GM10266 (cell line): ENCODE measurements at regions not wholly inside any gene's neighbourhood (a gene's known extent, or its start where the extent isn't known, plus 50 kb on each side); places are given as distances from the start of the nearest gene placed in this dataset.

Experiments used
- DNase-seq: peaks from one replicate; pipeline ENCODE4 v3.0.0; 2012; ENCODE audit errors: extremely low spot score
- TF ChIP-seq, protein P1 (sequence below): IDR thresholded peaks from 2 replicates; pipeline ENCODE4 v1.5.1; 2012; ENCODE audit warnings: mild to moderate bottlenecking, low read depth; ENCODE audit not compliant: control insufficient read depth, insufficient read depth; ENCODE audit errors: missing control alignments

- TF ChIP-seq, protein P1, sequence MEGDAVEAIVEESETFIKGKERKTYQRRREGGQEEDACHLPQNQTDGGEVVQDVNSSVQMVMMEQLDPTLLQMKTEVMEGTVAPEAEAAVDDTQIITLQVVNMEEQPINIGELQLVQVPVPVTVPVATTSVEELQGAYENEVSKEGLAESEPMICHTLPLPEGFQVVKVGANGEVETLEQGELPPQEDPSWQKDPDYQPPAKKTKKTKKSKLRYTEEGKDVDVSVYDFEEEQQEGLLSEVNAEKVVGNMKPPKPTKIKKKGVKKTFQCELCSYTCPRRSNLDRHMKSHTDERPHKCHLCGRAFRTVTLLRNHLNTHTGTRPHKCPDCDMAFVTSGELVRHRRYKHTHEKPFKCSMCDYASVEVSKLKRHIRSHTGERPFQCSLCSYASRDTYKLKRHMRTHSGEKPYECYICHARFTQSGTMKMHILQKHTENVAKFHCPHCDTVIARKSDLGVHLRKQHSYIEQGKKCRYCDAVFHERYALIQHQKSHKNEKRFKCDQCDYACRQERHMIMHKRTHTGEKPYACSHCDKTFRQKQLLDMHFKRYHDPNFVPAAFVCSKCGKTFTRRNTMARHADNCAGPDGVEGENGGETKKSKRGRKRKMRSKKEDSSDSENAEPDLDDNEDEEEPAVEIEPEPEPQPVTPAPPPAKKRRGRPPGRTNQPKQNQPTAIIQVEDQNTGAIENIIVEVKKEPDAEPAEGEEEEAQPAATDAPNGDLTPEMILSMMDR: no peak
- no peak for DNase-seq
These were observed 301.6 kb upstream of the C11orf87 start for GRCh38 chr11:109120341-109120740.

DNA sequence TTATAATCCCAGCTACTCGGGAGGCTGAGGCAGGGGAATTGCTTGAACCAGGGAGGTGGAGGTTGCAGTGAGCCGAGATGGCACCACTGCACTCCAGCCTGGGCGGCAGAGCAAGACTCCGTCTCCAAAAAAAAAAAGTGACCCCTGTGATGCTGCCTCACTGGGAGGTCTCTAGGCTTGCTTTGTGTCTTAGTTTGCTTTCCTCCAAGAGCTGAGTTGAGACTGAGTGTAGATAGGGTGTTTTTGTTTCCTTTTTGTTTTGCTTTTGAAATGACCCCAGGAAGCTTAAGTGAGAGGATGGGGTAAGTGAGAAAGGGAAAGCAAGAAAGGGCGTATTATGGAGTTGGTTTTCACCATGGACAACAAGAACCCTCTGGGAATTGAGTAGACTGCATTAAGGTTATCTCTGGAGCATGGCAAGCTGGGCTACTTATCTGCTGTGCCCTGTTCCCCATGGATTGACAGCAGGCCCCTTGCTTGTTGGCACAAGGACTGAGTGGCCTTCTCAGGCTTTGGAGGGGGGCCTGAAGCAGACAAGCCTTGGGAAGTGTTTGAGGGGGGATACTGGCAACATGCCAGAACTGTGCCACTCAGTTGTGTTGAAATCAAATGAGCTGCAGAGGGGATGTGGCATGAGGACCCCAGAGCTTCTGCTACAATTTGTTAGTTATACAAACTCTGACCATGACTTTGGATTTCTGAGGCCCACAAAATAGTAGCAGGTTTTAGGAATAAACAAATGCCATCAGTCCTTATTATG is 300.6 kb upstream of the C11orf87 start:
- TF ChIP-seq, protein P1: no peak
- no peak for DNase-seq

DNA sequence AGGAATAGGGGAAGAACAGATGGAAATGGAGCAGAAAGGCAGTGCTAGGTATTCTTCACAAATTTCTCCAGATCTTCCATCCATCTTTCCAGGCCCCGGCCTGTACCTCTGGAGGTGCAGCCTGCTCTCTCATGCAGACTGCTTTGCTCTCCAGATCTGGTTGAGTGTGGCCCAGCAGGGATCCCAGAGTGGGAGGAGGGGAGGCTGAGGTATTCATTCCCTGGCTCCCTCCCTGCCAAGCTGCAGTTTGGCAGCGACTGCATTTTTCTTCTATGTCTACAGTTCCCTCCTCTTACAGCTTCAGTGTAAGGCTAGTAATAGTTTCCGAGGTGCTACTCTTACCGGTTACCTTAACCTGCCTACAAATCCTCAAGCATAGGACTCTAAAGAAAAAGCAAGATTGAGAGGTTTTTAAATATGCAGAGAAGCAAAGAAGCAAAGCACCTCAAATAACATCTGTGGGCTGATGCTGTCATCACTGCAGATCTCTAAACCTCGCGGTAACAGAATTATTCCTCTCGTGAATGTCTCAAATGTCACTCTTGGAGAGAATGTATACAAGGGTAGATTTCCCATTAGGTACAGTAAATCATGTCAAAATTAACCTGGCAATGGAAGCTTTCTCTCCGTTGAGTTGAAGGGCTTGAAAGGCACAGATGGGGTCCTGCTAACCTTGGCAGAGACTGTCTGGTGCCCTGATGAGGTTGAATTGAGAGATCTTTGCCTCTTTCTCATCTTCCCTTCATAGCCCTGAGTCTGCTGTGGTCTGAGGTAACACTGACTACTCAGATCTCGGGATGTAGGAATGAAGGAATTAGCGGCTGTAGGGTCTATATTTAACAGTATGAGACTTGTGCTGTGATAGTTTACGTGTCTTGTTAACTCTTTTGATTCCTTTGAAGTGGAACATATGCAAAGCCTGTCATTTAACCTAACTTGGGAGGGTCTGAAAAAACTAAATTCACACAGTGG is 297.9 kb upstream of the C11orf87 start:
- no peak for DNase-seq
- TF ChIP-seq, protein P1: no peak

DNA sequence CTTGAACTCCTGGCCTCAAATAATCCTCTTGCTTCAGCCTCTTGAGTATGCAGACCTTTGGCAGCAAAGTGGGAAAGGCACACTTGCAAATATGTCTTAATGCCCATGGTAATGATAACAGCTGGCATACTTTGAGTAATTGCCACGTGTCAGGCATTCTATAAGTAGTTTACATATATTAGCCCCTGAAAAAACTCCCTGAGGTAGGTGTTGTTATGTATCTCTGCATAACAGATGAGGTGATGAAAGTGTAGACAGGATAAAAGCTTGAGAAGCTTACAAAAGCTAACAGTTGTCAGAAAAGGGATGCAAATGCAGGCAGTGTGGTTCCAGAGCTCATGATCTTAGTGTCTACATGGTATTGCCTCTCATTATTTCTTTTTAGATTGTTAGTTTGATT is 291.1 kb upstream of the C11orf87 start:
- no peak for DNase-seq
- TF ChIP-seq, protein P1: no peak

DNA sequence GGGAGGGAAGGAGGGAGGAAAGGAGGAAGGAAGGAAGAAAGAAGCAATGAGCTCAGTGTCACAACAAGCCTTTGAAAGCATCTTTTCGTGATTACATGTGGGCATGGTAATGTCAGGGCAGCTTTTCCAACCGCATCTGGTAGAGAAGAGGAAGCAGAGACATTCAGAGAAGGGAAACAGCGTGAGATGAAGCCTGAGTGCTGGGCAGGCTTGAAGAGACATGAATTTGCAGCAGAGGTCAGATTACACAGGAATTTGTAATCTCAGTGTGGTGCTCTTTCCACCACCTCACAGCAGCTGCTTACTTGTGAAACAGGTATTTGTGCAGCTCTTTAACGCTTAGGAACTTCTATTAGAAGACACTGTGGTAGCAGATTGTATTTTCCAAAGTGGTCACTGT is 289.5 kb upstream of the C11orf87 start:
- DNase-seq: no peak
- TF ChIP-seq, protein P1: no peak

- no peak for DNase-seq
- TF ChIP-seq, protein P1: no peak
These were observed 288.8 kb upstream of the C11orf87 start for GRCh38 chr11:109133159-109133558.

DNA sequence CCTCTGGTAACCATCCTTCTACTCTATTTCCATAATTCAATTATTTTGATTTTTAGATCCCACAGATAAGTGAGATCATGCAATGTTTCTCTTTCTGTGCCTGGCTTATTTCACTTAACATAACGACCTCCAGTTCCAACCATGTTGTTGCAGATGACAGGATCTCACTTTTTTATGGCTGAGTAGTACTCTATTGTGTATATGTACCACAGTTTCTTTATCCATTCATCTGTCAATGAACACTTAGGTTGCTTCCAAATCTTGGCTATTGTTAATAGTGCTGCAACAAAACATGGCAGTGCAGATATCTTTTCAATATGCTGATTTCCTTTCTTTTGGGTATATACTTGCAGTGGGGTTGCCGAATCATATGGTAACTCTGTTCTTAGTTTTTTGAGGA is 286.4 kb upstream of the C11orf87 start:
- TF ChIP-seq, protein P1: no peak
- no peak for DNase-seq
